ENCODE measurements at regions not wholly inside any gene's neighbourhood (a gene's known extent, or its start where the extent isn't known, plus 50 kb on each side); places are given as distances from the start of the nearest gene placed in this dataset.
"Not testable (repeated sequence)": the region's sequence is repeated elsewhere in the genome, so short reads cannot be mapped to it uniquely, and the experiment has no call there.

DNA sequence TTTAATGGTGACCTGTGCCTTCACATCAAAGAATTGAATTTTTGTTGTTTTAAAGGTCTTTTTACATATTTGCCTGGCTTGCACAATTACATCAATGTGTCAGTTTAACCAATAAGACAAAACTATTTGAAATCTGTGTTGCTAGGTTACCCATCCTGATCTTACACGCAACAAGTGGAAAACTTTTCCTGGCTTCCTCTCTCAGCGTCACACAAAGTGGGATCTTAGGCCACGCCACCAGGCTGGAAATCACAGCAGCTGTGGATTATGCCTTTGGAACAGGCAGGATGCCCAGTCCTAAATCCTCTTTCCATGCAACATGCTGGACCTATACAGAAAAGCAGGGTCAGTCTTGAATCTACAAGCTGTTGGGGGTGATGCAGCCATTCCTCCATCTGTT, 298.2 kb upstream of the HNRNPA3 start:
- DNase-seq = no peak
- no peak overlapping the region for H3K4me3 ChIP-seq
- ATAC-seq = no peak

GRCh38 chr2:176922545-176922944, 290.0 kb upstream of the HNRNPA3 start:
- H3K4me1 ChIP-seq; H3K9me3 ChIP-seq; intact Hi-C loops (cut with DNase I); DNase-seq; H3K27ac ChIP-seq; H3K27me3 ChIP-seq; FAIRE-seq; H3K36me3 ChIP-seq; H3K4me3 ChIP-seq; ATAC-seq: not testable (repeated sequence)
- WGBS, 2 donors = 79 to 93% methylated on average over 3 of the region's 3 CpGs

More for the DNA sequence above, 298.2 kb upstream of the HNRNPA3 start:
- Histone ChIP-seq H3K4me1 (no peaks in the 10 kb centered on the region), H3K9me3 (no peaks in the 10 kb centered on the region), H3K36me3 (no peaks in the 10 kb centered on the region), H3K27ac (no peak overlapping the region), H3K27me3 (no peaks in the 10 kb centered on the region)
- 92% methylated on average over 3 of the region's 3 CpGs for WGBS, 2 donors
- intact Hi-C loops (cut with DNase I) = no loop called here
- no peak for TF ChIP-seq CTCF (IDR thresholded peaks at IDR 0.05)
- no peak for FAIRE-seq

DNA sequence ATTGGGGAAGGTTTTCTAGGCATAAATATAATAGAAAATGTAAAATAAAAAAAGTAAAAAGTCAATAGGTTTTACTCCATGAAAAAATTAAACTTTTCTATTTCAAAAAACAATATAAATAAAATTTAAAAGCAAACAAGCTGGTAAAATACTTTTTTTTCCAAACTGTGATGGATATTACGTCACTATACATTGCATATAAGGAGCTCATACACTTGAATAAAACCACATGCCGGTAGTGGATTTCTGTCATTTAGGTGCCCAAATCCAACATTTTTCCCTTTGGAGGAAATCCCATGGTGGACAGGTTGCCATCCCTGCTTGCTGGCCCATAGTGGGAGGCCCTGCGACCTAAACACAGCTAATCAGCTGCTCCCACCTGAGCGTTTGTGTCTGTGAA, 289.4 kb upstream of the HNRNPA3 start:
- no peak overlapping the region for H3K27ac ChIP-seq
- FAIRE-seq = no peak
- H3K27me3 ChIP-seq = no peaks in the 10 kb centered on the region
- H3K4me3 ChIP-seq = no peak overlapping the region
- no peaks in the 10 kb centered on the region for H3K4me1 ChIP-seq
- WGBS, 2 donors = 81 to 94% methylated on average over 4 of the region's 4 CpGs
- no peak for DNase-seq
- ATAC-seq = no peak
- no peak for TF ChIP-seq CTCF (IDR thresholded peaks at IDR 0.05)
- no peaks in the 10 kb centered on the region for H3K36me3 ChIP-seq
- intact Hi-C loops (cut with DNase I) = no loop called here
- H3K9me3 ChIP-seq = peaks cover 0 to 3% (median 0%) of the 10 kb centered on the region in 4 donors

DNA sequence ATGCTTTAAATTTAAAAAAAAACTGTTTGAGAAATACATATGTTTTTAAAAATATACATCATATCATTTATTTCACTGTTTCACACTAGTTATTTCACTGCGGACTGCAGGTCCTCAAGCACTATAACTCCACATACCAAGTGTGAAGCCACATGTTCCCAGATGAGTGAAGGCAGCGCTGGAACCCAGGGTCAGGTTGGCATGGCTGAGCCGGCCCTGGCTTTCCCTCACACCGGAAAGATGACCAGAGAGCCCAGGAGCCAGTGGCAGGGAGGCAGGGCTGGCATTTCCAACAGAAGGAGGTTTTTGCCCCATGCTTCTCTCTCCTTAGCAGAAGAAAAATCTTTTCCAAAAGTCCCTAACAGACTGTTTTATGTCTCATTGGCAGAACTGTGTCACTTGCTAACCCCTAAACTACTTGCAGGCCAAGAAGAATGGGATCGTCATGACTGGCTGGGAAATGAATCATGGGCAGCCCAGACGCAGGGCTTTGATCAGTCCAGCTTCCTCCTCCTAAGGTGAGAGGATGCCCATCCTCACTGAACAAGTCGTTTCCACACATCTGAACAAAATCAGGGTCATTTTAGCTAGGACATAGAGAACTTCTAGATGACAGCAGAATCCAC, 287.6 kb upstream of the HNRNPA3 start:
- Histone ChIP-seq H3K27me3 (no peaks in the 10 kb centered on the region), H3K27ac (no peak overlapping the region), H3K9me3 (peaks cover 0 to 3% (median 0%) of the 10 kb centered on the region in 4 donors), H3K4me1 (no peaks in the 10 kb centered on the region), H3K4me3 (no peak overlapping the region), H3K36me3 (no peaks in the 10 kb centered on the region)
- intact Hi-C loops (cut with DNase I) = no loop called here
- no peak for ATAC-seq
- no peak for FAIRE-seq
- TF ChIP-seq CTCF (IDR thresholded peaks at IDR 0.05) = no peak
- DNase-seq = no peak
- WGBS, 2 donors = 66 to 74% methylated on average over 7 of the region's 7 CpGs

- Histone ChIP-seq H3K4me1 (no peaks in the 10 kb centered on the region), H3K4me3 (no peak overlapping the region), H3K36me3 (no peaks in the 10 kb centered on the region), H3K27ac (no peak overlapping the region), H3K27me3 (no peaks in the 10 kb centered on the region), H3K9me3 (peaks cover 0 to 3% (median 0%) of the 10 kb centered on the region in 4 donors)
- no peak for DNase-seq
- no peak for TF ChIP-seq CTCF (IDR thresholded peaks at IDR 0.05)
- 31 to 33% methylated on average over 1 of the region's 1 CpG for WGBS, 2 donors
- FAIRE-seq = no peak
- ATAC-seq = no peak
- intact Hi-C loops (cut with DNase I) = no loop called here
Observed at GRCh38 chr2:176926453-176926852, 286.1 kb upstream of the HNRNPA3 start.

DNA sequence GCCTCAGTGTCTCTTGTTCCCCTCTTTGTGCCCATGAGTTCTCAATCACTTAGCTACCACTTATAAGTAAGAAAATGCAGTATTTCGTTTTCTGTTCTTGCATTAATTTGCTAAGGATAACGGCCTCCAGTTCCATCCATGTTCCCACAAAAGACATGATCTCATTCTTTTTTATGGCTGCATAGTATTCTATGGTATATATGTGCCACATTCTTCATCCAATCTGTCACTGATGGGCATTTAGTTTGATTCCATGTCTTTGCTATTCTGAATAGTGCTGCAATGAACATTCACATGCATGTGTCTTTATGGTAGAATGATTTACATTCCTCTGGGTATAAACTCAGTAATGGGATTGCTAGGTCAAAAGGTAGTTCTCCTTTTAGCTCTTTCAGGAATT, 283.2 kb upstream of the HNRNPA3 start:
- intact Hi-C loops (cut with DNase I); H3K27me3 ChIP-seq; H3K36me3 ChIP-seq; FAIRE-seq; H3K4me1 ChIP-seq; DNase-seq; ATAC-seq; H3K9me3 ChIP-seq; H3K4me3 ChIP-seq; H3K27ac ChIP-seq: not testable (repeated sequence)
- WGBS, 2 donors = 45 to 54% methylated on average over 2 of the region's 2 CpGs

Measured in pancreas (tissue), 10 donors.